Stimulated activated CD4-positive, alpha-beta T cell treated with anti-CD3 and anti-CD28 coated beads, Interleukin-4, amount 100 ng/mL, for 48 hours (primary cell): ENCODE measurements at regions not wholly inside any gene's neighbourhood (a gene's known extent, or its start where the extent isn't known, plus 50 kb on each side); places are given as distances from the start of the nearest gene placed in this dataset.

ENCODE experiments used
- DNase-seq, 2 donors: peaks; one replicate each; pipeline ENCODE4 v3.0.0-alpha.2; 2020; ENCODE audit warnings: low read depth in 2 of 2

GRCh38 chr11:92477686-92478085 lies 253.1 kb downstream of the FAT3 start:
- no peak for DNase-seq

GRCh38 chr11:92480499-92480898 lies 255.9 kb downstream of the FAT3 start:
- DNase-seq: no peak

- DNase-seq: no peak
Observed at GRCh38 chr11:92482492-92483060, 258.0 kb downstream of the FAT3 start.

GRCh38 chr11:92484570-92484969 lies 260.0 kb downstream of the FAT3 start:
- DNase-seq: no peak

GRCh38 chr11:92489826-92490399 lies 265.3 kb downstream of the FAT3 start:
- DNase-seq: no peak

GRCh38 chr11:92492372-92492771 lies 267.8 kb downstream of the FAT3 start:
- no peak for DNase-seq

GRCh38 chr11:92495107-92495793 lies 270.6 kb downstream of the FAT3 start:
- DNase-seq: no peak

GRCh38 chr11:92500453-92500852 lies 275.8 kb downstream of the FAT3 start:
- DNase-seq: no peak

- no peak for DNase-seq
Observed at GRCh38 chr11:92501066-92501739, 276.6 kb downstream of the FAT3 start.

GRCh38 chr11:92504004-92504403 lies 279.4 kb downstream of the FAT3 start:
- DNase-seq: no peak

GRCh38 chr11:92504534-92504933 lies 279.9 kb downstream of the FAT3 start:
- DNase-seq: no peak

- DNase-seq: no peak
Observed at GRCh38 chr11:92505689-92506088, 281.1 kb downstream of the FAT3 start.

- DNase-seq: no peak
Observed at GRCh38 chr11:92506809-92507336, 282.3 kb downstream of the FAT3 start.

GRCh38 chr11:92510591-92510990 lies 286.0 kb downstream of the FAT3 start:
- DNase-seq: no peak

GRCh38 chr11:92511522-92512203 lies 287.0 kb downstream of the FAT3 start:
- DNase-seq: no peak

- no peak for DNase-seq
Observed at GRCh38 chr11:92512204-92512569, 287.6 kb downstream of the FAT3 start.

GRCh38 chr11:92523611-92524010 lies 299.0 kb downstream of the FAT3 start:
- DNase-seq: no peak

GRCh38 chr11:92524542-92524941 lies 299.9 kb downstream of the FAT3 start:
- no peak for DNase-seq

GRCh38 chr11:92527467-92527866 lies 302.8 kb downstream of the FAT3 start:
- no peak for DNase-seq

- DNase-seq: no peak
Observed at GRCh38 chr11:92528001-92528400, 303.4 kb downstream of the FAT3 start.

GRCh38 chr11:92531065-92531739 lies 306.6 kb downstream of the FAT3 start:
- no peak for DNase-seq
